ENCODE measurements at regions not wholly inside any gene's neighbourhood (a gene's known extent, or its start where the extent isn't known, plus 50 kb on each side); places are given as distances from the start of the nearest gene placed in this dataset.
A peak's percentile ranks its signal among the peaks of the same experiment; 100 is the strongest.
"Not testable (repeated sequence)": the region's sequence is repeated elsewhere in the genome, so short reads cannot be mapped to it uniquely, and the experiment has no call there.

DNA sequence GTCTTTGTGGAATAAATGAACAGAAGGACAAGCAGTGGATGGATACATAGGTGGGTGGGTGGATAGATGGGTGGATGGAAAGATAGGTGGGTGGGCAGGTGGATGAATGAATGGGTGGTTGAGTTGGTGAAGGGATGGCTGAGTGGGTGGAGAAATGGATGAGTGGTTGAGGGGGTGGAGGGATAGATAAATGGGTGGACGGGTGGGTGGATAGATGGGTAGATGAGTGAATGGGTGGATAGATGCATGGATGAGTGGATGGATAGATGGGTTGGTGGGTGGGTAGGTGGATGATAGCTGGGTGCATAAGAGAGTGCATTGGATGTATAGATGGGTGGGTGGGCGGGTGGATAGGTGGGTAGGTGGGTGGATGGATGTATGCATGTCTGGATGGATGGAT lies 63.5 kb downstream of the UNC93B1 start:
- not testable (repeated sequence) for DNase-seq

DNA sequence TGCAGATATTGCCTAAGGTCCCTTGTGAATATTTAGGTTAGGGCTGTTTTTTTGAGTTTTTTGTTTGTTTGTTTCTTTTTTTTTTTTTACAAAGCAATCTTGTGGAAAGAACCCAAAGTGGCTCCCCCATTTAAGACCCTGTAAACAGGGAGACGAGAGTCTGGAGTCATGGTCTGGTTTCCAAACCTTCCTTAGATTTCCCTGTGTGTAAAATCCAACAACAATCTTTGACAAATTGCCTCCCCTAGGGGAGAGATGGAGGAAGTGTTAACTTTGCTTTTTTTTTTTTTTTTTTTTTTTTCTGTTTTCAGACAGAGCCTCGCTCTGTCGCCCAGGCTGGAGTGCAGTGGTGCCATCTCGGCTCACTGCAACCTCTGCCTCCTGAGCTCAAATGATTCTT lies 64.9 kb downstream of the UNC93B1 start:
- not testable (repeated sequence) for DNase-seq

GRCh38 chr11:67938371-67938770 lies 65.5 kb downstream of the UNC93B1 start:
- DNase-seq = not testable (repeated sequence)

GRCh38 chr11:67923565-67923964 lies 80.3 kb downstream of the UNC93B1 start:
- not testable (repeated sequence) for DNase-seq

DNA sequence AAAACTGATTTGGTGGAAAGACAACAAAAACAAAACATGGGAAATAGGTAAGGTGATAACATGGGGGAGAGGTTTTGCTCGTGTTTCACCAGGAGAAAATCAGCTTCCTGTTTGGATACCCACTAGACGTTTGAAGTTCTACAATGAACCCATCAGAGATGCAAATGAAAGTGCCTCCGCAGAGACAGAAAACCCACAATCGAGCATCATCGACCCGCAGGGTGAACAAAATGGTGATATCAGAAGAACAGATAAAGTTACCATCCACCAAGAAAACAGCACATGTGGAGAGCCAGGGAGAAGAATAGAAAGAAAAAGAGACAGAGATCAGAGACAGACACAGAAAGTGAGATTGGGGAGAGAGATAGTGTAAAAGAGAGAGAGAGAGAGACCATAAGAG lies 83.4 kb downstream of the UNC93B1 start:
- peak; percentile 1 to 76 (median 32) for DNase-seq

DNA sequence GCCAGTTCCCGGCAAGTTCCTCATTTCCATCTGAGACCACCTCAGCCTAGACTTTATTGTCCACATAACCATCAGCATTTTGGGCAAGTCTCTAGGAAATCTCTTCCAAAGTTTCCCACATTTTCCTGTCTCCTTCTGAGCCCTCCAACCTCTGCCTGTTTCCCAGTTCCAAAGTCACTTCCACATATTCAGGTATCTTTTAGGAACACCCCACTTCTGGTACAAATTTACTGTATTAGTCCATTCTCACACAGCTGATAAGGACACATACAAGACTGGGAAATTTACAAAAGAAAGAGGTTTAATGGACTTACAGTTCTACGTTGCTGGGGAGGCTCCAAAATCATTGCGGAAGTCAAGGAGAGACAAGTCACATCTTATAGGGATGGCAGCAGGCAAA lies 91.7 kb downstream of the UNC93B1 start:
- DNase-seq = not testable (repeated sequence)

GRCh38 chr11:67911211-67911610 lies 92.7 kb downstream of the UNC93B1 start:
- not testable (repeated sequence) for DNase-seq

- not testable (repeated sequence) for DNase-seq
Measured at GRCh38 chr11:67910803-67911202, 93.1 kb downstream of the UNC93B1 start.

DNA sequence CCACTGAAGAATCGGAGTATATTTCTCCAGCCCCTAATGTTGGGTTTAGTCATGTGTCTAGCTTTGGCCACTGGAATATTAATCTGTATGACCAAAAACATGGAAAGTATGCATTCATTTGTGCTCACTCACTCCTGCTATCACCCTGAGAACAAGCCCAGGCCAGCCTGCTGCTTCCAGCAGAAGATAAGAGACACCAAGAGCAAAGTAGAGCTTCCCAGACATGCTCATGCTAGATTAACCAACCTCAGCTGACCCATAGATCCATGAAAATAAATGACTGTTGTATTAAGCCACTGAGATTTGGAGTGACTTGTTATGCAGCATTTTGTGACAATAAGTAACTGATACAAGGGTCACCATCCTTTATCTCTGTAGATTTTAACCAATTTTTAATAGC lies 96.9 kb downstream of the UNC93B1 start:
- not testable (repeated sequence) for DNase-seq

DNA sequence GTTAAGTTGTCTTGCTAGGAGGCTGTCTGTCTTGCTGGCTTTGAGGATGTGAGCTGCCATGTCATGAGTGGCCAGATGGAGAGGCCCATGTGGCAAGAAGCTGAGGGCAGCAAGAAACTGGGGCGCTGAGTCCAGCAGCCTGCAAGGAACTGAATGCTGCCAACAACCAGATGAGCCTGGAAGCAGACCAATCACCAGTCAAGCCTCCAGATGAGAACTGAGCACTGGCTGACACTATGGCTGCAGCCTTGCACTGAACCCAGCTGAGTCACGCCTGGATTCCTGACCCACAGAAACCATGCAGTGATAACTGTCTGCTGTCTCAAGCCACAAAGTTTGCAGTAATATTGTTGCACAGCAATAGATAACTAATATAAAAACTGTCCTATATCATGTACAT lies 104.4 kb downstream of the UNC93B1 start:
- DNase-seq = not testable (repeated sequence)

DNA sequence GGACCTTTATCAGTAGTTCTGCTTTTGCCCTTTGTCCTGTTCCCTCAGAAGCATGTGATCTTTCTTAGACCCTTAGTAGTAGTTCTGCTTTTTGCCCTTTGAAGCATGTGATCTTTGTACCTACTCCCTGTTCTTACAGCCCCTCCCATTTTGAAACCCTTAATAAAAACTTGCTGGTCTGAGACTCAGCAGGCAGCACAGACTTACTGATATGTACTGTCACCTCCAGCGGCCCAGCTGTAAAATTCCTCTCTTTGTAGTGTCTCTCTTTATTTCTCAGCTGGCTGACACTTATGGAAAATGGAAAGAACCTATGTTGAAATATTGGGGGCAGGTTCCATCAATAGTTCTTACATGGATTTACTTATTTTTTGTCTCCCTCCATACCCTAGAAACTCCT lies 110.4 kb downstream of the UNC93B1 start:
- DNase-seq = not testable (repeated sequence)

- DNase-seq = not testable (repeated sequence)
Measured at GRCh38 chr11:67889646-67890045, 114.3 kb downstream of the UNC93B1 start.

- DNase-seq = peak in 1 of 6 experiments; percentile 1
Measured at GRCh38 chr11:67888056-67888455, 115.8 kb downstream of the UNC93B1 start.

DNA sequence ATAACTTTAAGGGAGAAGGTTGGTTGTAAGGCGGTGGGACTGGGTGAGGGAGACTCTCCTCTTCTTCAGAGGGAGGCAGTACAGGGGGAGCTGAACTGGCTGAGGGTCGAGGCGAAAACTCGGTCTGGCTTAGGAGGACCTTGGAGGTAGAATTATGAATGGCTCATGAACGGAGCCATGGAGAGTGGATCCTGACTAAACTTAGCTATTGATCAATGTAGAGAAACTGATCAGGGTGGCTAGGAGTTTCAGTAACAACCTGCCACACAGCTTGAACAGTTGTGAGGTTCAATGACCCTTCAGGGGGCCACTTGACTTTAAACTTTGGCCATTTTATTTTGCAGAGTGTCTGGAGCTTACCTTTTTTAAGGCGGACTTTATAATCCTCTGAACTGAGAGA lies 117.2 kb downstream of the UNC93B1 start:
- DNase-seq = not testable (repeated sequence)

- DNase-seq = not testable (repeated sequence)
Measured at GRCh38 chr11:67886207-67886606, 117.7 kb downstream of the UNC93B1 start.

DNA sequence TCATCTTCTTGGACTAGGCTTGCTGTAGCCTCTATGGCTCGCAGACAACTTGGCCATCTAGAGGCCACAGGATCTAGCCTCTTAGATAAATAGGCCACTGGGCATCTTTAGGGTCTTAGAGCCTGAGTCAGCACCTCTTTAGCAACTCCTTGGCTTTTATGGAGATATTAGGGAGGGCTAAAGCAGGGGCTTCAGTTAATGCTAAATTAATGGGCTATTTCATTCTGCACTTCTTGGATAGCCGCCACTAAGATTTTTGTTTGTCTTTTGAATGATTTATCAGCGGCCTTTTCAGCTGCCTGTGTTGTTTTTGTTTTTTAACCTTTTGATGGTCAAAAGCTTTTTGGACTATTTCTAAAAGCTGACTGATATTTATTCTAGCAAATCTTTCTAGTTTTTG lies 118.3 kb downstream of the UNC93B1 start:
- DNase-seq = not testable (repeated sequence)

GRCh38 chr11:67884761-67885558 lies 118.9 kb downstream of the UNC93B1 start:
- DNase-seq = peak in 4 of 6 experiments; percentile 1 to 63 (median 40)

DNA sequence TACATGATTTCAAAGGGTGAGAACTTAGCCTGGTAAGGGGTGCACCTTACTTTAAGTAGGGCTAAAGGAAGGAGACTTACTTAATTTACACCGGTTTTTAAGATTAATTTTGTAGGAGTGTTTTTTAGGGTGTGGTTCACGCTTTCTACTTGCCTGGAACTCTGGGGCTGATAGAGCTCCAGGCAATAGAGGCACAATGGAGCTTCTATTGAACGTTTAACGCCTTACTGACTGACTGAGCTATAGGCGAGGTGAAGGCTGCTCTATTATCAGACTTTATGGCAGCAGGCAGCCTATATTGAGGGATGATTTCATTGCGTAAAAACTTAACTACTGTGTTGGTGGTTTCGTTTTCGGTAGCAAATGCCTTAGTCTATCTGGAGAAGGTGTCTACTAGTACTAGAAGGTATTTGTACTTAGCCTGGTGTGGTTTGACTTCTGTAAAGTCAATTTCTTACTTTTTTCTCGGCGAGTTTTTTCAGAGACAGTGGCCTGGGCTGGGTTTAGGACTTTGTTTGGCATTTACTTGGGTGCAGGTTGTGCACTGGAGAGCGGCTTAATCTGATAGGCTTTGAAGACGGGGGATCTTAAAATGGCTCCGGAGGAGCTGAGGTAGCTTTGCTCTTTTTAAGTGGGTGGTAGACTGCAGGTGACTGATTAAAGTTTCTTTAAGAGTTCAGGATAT lies 119.7 kb downstream of the UNC93B1 start:
- DNase-seq = peak in 3 of 6 experiments; percentile 27 to 63 (median 43)

- DNase-seq = not testable (repeated sequence)
Measured at GRCh38 chr11:67882304-67882703, 121.6 kb downstream of the UNC93B1 start.

- DNase-seq = not testable (repeated sequence)
Measured at GRCh38 chr11:67881836-67882235, 122.1 kb downstream of the UNC93B1 start.

- not testable (repeated sequence) for DNase-seq
Measured at GRCh38 chr11:67880594-67881196, 123.2 kb downstream of the UNC93B1 start.

GRCh38 chr11:67878666-67879065 lies 125.2 kb downstream of the UNC93B1 start:
- DNase-seq = not testable (repeated sequence)

- DNase-seq = peak in 1 of 6 experiments; percentile 10
Measured at GRCh38 chr11:67877316-67877715, 126.6 kb downstream of the UNC93B1 start.

Measured in stimulated activated naive CD4-positive, alpha-beta T cell (primary cell).